NCI-H1105 (cell line): ENCODE measurements at regions not wholly inside any gene's neighbourhood (a gene's known extent, or its start where the extent isn't known, plus 50 kb on each side); places are given as distances from the start of the nearest gene placed in this dataset.

Source experiments
- DNase-seq: peaks from one replicate; lab custom pipeline; 2025; lab: John Stamatoyannopoulos, UW

DNA sequence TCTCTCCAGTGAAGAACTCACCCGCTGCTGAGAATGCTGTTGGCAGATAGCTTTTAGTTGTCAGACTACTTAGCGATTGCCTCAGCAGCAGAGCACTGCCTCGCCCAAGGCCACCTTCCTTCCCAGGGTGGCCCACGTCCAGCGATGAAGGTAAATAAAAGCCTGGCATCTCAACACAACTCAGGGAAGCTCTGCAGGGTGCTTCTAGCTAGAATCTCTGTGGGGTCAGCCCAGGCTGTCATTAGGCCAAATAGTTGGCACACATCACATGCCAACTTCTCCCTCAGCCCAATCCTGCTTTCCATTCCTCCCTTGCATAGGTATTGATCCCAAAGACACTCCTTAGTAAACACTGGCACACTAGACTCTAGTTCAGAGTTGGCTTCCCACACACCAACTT lies 368.1 kb upstream of the TMTC1 start:
- no peak for DNase-seq

DNA sequence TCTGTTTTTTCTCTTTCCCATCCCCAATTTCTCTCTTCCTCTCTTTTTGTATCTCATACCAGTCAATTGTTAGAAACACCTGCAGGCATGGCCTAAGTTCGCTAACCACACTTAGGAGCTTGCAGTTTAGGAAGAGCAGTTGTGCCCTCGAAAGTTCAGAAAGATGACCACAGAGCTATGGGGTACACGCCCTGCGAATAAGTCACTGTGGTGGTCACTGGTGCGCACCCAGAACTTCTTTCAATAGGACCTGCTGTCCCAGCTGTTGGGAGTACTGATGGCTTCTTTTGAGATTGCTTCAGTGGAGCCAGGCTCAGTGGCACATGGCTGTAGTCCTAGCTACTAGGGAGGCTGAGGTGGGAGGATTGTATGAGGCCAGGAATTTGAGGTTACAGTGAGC lies 362.8 kb upstream of the TMTC1 start:
- no peak for DNase-seq

DNA sequence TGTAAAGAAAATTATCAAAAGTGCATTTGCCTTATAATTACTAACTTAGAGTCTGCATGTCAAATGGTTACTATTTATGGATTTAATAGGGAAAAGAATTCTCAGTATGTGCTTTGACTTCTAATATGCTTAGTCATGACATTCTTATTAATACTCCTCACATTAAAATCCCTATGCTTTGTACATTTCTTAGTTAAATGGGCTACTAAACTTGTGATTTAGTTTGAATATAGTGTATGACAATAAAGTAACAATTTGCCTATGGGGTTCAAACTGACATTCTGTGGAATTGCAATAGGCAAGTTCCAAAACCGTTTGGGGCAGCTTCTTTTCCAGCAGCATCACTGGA lies 361.9 kb upstream of the TMTC1 start:
- no peak for DNase-seq

DNA sequence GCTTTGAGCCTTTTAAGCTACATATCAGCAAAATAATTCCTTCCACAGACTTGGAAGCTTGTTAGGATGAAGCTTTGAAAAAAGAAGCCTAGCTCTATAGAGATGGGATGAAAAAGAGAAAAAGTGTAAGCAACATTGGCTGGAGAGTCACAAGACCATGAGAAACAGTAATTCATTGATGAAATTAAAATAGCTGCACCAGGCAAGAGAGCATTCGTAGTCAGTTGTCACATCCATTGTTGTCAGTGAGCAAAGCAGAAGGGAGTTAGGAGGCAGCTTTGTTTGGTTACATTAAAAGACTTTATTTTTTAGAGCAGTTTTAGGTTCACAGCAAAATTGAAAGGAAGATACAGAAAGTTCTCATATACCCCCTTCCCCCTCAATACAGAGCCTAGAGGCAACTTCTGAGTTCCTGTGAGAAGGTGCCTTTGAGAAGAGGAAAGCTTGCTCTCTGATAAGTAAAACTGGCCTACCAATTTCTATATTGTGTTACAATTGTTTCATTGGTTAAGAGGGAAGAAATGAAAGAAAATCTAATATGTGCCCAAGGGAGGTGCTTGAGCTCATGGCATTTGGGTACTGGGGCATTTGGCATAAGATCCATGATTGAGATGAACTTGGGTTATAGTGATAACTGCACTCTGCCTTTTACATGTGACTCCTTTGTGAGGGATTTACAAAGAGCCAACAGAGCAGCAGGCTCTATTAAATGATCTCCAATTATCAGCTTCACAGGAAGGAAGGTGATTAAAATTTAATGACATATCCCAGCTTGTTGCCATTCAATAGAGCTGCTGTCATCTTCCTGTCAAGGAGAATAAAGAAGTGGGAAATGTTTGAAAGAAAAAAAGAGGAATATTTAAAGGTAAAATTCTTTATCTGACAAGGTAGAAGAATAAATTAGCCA lies 361.3 kb upstream of the TMTC1 start:
- DNase-seq: peak; percentile 41

DNA sequence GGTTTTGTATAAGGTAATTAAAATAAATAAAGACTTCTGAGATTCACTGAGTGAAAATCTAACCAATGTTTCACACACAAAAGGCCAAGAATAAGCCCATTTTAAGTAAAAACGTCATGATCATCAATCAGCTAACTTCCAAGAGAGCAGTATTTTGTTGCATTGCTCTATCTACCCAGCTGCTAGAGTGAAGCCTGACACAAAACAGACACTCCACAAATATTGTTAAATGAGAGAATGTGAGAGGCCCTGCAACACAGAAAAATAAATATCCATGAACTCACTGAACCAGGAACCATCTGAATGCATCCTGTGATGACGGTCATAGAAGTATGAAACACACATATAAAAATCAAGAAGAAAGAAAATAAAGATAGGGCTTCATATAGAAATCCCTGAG lies 358.6 kb upstream of the TMTC1 start:
- no peak for DNase-seq

DNA sequence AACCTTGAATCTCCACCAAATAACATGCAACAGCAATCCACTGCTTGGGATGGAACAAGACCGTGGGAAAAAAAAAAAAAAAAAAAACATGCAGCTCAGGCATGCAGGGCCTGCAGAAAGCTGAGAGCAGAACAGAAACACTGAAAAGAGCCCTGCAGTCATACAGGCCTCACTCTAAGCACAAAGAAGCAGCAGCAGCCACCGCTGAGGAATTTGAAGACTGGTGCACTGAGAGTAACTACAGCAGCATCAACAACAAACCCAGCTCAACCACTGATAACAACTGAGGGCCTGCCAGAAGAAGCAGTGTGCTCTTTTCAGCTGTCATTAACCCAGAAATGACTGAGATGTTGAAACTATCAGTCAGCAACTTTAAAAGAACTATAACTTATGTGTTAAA lies 354.7 kb upstream of the TMTC1 start:
- no peak for DNase-seq

DNA sequence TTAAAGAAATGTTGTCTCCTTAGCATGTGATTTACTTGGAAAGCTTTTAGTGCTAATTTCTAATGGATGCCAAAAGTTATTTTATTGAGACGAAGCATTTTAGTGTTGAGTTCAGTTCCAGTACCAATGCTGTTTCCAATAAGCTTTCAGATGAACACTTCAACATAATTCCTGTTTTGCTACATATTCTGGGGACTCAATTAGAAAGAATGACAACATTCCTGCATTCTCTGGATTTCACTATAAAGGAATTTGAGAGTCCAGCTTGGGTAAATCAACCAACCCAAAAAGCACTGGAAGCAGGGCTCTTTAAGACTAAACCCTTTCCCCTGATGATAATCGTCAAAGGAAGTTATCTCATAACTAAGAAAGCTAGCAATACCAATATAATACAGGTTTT lies 353.0 kb upstream of the TMTC1 start:
- DNase-seq: no peak

DNA sequence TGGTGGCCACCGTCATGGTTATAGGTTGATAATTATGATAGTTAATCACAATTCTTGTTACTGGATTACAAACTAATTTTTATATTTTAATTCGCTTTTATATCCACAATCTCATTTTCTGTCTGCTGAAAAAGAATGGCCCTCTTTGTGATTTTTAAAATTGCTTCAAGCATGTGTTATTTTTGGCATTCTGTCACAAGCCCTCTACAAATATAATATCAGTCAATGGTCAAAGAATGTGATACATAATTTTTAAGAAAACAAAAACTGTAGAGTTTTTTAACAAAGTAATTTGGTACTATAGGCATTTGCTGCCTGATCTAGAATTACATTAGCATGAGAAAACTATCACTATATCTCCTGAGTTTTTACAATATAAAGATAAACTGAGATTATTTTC lies 352.0 kb upstream of the TMTC1 start:
- DNase-seq: no peak

DNA sequence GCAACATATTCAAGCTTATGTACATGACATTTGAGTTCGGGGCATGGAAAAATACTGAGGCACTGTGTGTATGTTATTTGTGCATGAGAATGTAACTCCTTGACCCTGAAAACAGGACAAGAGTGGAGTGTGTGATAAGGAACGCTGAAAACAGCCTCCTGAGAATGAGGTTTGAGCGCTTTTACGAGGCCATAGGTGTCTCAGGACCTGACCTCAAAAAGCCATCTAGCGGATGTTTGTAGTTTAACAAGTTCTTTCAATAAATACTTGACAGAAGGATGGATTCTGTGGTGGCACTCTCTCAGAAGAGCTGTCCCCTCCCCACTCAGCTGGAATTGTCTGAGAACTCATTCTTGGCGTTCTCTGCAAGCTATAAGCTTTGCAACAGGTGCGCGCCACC lies 350.5 kb upstream of the TMTC1 start:
- DNase-seq: no peak

DNA sequence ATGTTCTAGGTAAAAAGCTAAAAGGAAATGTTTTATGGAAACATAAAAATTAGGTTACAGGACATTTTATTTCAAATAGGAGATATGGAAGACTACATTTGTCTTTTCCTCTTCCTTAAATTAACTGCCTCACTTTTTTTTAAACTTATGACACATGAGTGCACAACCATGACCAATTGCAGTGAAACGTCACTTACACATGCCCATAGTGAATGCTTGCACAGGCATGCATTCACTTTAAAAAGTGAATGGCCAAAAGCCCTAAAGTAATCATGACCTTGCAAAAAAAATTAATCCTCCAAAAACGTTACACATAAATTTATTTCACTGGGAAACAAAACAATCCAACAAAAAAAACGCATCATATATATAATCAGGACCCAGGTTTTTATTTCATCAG lies 343.2 kb upstream of the TMTC1 start:
- DNase-seq: no peak

DNA sequence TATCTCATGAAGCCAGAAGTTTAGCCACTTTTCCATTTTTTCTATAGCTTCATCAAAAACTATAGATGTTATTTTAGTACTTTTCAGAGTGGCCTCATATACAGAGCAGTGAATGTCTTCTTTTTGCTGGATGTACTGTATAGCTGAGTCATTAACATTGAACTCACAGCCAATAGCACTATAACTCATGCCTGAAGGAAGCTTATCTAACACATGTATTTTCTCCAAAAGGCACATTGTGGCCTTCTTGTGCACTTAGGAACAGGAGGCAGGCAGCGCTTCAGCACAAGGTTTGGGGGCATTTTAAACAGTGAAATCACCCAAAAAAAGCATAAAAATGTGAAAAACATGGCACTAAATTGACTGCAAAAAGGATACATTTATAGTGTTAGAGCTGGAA lies 336.8 kb upstream of the TMTC1 start:
- DNase-seq: no peak

DNA sequence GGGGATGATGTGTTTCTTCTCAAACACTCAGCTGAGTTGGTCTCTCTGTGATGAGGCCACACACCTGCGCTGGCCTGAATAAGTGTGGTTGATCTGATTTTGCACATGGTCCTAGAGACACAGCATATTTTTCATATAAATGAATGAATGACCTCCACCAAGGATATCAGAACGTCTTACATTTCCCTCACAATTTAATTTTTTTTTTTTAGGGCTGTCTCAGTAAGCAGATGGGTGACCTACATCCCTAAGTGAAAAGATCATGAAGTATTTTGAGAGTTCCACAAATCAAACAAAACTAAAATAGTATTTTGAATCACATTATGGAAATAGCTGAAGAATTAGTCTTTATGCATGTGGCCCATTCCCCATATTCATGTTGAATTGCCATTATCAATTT lies 333.7 kb upstream of the TMTC1 start:
- DNase-seq: no peak

DNA sequence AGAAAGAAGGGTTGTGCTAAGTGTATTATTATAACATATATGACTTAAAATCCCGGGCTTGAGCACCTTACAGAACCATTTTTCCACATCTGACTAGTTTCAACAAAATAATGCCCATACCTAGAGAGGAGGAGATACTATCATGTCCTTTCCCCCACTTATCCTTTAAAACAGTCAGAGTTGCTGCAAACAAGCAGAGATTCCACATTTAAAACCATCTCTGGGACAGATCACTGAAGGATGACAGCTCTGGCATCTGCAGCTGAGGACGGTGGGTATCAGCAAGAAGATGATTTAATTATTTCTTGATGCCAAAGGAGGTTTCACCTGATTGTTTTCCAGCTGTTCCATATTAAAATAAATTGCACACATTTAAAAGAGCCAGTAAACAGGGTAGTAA lies 328.0 kb upstream of the TMTC1 start:
- no peak for DNase-seq

DNA sequence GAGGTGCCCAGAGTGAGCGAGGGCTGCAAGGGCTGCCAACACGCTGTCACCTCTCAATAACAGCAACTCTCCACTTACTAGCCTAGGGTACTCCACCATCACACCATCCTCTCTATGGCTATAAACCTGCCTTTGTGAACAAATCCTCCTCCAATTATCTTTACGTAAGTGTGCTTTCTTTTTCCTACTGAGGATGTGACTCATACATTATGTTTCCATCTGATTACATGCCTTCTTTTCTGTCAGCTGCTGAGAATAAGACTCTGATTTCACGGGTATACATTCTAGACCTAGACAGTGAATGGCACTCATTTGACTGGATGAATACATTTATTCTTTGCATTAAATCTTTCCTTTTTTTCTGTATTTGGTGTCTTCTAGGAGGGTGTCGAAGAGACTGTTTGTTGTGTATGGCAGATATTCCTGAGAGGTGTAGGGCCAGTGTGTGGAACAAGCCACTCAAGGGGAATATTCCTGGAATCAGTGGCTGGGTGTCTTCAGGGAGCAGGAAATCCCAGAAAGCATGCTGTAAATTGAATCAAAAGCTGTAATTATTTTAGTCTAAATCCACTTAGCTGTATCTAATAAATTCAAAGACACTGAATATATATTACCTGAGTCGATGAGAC lies 327.3 kb upstream of the TMTC1 start:
- no peak for DNase-seq

DNA sequence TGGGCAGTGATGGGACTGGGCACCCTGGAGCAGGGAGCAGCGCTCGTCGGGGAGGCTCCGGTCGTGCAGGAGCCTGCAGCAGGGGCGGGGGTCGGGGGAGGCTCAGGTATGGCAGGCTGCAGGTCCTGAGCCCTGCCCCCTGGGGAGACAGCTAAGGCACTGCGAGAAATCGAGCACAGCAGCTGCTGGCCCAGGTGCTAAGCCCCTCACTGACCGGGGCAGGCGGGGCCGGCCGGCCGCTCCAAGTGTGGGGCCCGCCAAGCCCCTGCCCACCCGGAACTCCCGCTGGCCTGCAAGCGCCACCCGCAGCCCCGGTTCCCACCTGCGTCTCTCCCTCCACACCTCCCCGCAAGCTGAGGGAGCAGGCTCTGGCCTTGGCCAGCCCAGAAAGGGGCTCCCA lies 326.8 kb upstream of the TMTC1 start:
- DNase-seq: no peak

DNA sequence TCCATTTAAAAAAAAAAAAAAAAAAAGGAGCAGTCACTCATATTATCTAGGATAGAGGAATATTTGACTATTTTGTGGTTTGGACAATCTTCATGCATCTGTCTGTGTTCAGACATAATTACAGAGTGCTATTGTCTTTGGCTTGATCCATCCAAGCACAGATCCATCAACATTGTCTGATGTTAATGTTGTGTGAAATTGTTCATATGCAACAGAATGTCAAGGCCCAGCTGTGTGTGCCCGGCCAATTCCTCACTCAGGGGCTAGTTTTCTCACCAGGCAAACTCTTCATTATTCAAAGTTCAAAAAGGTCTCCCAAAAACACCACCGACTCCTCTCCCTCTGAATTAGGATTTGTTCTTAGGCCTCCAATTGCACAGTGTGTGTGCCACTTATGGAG lies 324.9 kb upstream of the TMTC1 start:
- no peak for DNase-seq

DNA sequence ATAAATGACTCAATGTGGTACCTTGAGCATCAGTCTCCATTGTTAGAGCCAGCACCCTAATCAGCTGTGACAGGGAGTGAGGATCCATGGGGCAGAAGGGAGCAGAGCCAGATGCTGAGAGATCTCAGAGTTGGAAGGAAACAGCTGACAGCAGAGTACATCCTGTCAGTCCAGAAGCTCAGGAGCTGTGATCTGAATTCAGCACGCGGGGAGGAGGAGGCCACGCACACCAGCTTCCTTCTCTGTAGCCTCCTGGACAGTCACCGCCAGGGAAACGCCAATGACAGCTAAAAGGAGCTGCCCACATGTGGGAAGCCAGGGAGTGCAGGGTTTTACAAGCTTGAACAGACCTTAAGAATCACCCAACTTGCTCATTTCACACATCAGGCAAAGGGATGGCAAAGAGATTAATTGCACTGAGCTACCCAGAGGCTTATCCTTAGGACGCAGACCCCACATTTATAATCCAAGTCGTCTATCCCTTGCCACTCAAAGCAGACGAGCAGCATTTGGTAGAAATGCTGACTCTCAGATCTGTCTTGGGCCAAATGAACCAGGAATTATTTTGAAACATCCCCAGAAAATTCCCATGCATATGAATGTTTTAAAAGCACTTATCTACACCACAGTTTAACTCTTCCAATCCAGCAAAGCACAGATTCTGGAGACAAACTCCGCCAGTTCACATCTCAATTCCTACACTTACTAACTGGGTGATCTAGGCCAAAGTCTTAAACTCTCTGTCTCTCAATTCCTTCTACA lies 322.6 kb upstream of the TMTC1 start:
- DNase-seq: no peak

DNA sequence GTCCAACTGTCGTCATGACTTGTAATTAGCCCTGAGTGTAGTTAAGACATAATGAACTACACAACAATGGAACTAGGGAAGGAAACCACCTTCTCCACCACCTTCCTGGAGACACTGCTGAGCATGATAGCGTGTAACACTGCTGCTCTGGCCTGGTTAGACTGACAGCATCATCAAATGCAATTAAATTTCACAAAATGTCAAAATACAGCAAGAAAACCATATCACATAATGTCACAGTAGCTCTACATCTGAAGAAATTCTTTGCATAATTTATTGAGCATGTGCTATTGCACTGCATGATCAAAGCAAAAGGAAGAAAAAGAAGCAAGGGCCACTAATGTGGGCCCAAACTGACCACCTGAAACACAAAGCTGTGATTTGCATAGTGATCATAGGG lies 321.8 kb upstream of the TMTC1 start:
- DNase-seq: no peak

DNA sequence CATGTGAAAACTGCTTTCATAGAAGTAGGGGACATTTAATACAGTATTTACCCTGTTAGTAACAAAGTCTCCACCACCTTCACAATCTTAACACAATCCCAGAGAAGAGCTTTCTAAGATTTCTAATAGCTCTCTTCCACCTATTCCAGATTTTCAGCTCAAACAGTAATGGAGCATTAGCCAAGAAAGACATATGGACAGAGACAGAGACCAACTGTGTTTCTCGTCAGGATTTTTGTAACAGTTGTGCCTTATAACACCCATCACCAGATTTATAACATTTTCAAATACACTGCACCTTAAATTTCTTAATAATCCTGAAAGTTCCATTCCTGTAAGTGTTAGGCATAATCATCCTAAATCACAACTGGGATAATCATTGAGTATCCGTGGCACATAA lies 321.2 kb upstream of the TMTC1 start:
- no peak for DNase-seq

DNA sequence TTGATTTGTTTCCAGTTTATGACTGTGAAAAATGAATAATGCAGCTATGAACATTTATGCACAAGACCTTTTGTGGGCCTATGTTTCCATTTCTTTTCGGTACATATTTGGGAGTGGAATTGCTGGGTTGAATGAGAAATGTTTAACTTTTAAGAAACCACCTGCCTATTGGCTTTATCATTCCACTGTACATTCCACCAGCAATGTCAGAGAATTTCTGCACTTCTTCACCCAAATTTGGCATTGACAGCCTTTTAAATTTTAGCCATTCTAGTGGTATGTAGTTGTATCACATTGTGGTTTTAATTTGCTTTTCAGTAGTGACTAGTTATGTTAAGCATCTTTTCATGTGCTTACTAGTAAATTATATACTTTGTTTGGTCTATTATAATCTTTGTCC lies 317.0 kb upstream of the TMTC1 start:
- no peak for DNase-seq

DNA sequence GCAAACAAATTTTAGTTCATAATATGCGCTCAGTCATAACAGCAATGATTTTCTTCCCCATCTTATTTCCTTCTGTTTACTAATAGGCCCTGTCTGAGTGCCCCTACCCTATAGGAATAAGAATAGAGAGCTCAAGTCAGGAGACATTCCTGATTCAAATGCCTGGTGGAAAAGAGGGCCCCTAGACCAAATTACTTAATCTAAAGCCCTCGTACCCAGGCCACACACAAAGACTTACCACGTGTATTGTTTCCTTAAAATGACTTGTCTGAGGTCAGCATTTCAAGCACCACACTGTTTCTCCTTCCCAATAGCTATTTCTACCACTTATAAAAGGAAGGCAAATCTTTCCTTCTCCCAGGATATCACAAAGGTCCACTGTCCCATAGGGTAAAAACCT lies 314.9 kb upstream of the TMTC1 start:
- no peak for DNase-seq

DNA sequence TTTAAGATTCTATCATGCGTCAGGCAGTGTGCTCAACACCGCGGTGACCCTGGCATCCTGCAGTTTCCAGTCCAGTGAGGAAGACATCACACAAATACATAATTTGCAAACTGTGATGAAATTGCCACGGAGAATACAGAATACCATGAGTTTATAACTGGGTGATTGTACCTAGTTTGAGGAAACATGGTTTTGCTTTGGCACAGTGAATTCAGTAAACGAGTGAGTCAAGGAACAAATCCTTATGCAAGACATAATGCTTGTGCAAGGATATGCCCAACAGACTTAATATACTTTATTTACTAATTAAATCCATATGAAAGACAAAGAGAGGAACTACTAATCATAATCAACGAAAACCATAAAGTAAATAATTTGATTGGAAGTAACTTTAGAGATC lies 311.8 kb upstream of the TMTC1 start:
- no peak for DNase-seq

DNA sequence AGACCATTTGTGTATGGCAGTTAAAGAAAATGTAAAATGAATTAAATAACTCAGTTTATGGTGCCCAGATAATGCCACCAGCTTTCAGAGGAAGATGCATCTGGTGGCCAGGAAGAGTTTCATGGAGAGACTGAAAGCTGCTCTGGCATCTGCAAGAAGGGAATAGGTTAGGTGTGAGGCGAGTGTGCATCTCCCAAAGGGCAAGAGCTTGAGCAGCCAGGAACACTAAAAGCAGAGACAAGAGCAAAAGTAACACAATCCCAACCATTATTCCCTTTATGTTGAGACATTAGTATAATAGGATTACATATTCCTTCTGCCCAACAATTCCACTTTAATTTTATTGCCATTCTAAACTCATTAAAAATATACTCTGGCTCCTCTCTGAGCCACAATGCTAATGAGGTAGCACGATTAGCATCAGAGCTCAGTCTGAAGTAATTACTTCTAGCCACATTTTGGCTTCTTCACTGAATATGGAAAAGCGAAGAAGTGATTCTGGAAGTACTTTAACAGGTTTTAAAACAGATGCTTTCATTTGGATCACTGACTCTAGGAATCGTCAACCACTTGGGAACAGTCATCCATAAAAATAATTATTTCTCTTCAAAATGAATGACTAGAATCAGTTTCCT lies 309.4 kb upstream of the TMTC1 start:
- DNase-seq: no peak
